ENCODE measurements at regions not wholly inside any gene's neighbourhood (a gene's known extent, or its start where the extent isn't known, plus 50 kb on each side); places are given as distances from the start of the nearest gene placed in this dataset.

DNA sequence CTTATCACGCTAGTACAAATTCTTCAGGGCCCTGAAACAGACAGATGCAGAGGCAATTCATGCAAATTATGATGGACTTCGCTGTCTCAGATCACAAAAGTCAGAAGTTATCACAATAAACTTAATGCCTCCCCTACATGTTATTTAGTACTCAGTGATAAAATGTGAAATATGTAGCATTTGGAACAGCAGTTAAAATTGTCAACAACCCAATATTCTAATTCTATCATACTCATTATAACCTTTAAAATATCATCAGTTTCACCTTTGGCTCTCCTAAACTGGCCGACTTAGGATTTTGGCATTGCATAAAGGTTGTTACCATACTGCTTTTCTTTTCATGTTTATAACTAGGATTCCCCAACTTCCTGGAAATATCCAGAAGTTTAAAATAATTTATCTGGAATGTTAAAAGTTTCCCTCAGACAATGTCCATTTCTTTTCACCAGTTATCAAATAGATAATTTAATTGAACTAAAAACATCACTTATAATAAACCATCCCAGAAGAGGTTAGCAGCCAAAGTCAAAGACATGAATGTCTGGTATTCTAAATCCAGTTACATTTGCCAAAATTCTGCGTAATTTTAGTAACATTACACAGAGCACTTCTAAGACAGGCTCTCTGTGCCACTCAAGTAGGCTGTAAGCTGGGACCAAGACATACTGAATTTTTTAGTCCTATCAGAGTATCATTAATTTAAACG is 239.8 kb downstream of the RBM43 start:
- H3K27me3 Mint-ChIP-seq: peaks cover 0 to 14% (median 9%) of the 10 kb centered on the region in 5 donors
- no peaks in the 10 kb centered on the region for H3K36me3 Mint-ChIP-seq
- Histone ChIP-seq H3K9me3 (ENCODE audit: control insufficient read depth in 2 of 3, low read length in 3 of 3) (no peaks in the 10 kb centered on the region), H3K4me1 (ENCODE audit: control insufficient read depth in 2 of 2, insufficient read depth in 2 of 2, low read length in 2 of 2) (no peaks in the 10 kb centered on the region), H3K4me3 (ENCODE audit: low read length) (no peak overlapping the region), H3K27me3 (ENCODE audit: control insufficient read depth in 2 of 2, insufficient read depth in 2 of 2, low read length in 2 of 2) (no peaks in the 10 kb centered on the region), H3K27ac (ENCODE audit: low read depth, low read length) (no peak overlapping the region), H3K36me3 (ENCODE audit: control insufficient read depth in 2 of 3, insufficient read depth in 3 of 3, low read length in 3 of 3) (no peaks in the 10 kb centered on the region)
- intact Hi-C loops (cut with micrococcal nuclease): no loop called here
- ATAC-seq (no peak), DNase-seq (no peak)
- CTCF ChIA-PET: interaction anchor here (1.7 kb wide), 1 partner anchor 30 kb away, joined by 4 read pairs; no protein-coding TSS in a partner anchor
- peaks cover 0 to 23% (median 6%) of the 10 kb centered on the region in 11 donors for H3K9me3 Mint-ChIP-seq
- H3K4me3 Mint-ChIP-seq: no peak overlapping the region
- no peaks in the 10 kb centered on the region for H3K4me1 Mint-ChIP-seq
- POLR2A ChIA-PET: no interaction called here
- no peak overlapping the region for H3K27ac Mint-ChIP-seq

DNA sequence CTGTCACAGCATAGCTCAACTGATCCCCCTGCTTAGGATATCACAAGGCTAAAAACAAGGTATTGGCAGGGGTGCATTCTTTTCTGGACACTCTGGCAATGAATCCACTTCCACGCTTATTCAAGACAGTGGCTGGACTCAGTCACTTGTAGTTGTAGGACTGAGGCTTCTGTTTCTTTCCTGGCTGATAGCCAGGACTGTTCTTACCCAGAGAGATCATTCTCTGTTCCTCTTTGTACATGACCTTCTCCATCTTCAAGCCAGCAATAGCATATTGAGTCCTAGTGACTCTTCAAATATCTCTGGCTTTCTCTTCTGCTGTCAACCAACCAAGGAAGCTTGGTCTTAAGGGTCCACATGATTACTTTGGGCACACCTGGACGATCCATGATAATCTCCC is 241.3 kb downstream of the RBM43 start:
- peaks cover 0 to 14% (median 9%) of the 10 kb centered on the region in 5 donors for H3K27me3 Mint-ChIP-seq
- no peaks in the 10 kb centered on the region for H3K36me3 Mint-ChIP-seq
- ChIA-PET CTCF (no interaction called here), POLR2A (no interaction called here)
- H3K4me3 Mint-ChIP-seq: no peak overlapping the region
- no peak overlapping the region for H3K27ac ChIP-seq (ENCODE audit: low read depth, low read length)
- no peaks in the 10 kb centered on the region for H3K4me1 ChIP-seq (ENCODE audit: control insufficient read depth in 2 of 2, insufficient read depth in 2 of 2, low read length in 2 of 2)
- no peak overlapping the region for H3K27ac Mint-ChIP-seq
- no peaks in the 10 kb centered on the region for H3K27me3 ChIP-seq (ENCODE audit: control insufficient read depth in 2 of 2, insufficient read depth in 2 of 2, low read length in 2 of 2)
- ATAC-seq (no peak), DNase-seq (no peak)
- intact Hi-C loops (cut with micrococcal nuclease): no loop called here
- no peaks in the 10 kb centered on the region for H3K36me3 ChIP-seq (ENCODE audit: control insufficient read depth in 2 of 3, insufficient read depth in 3 of 3, low read length in 3 of 3)
- no peaks in the 10 kb centered on the region for H3K9me3 ChIP-seq (ENCODE audit: control insufficient read depth in 2 of 3, low read length in 3 of 3)
- H3K9me3 Mint-ChIP-seq: peaks cover 0 to 23% (median 6%) of the 10 kb centered on the region in 11 donors
- no peak overlapping the region for H3K4me3 ChIP-seq (ENCODE audit: low read length)
- no peaks in the 10 kb centered on the region for H3K4me1 Mint-ChIP-seq

DNA sequence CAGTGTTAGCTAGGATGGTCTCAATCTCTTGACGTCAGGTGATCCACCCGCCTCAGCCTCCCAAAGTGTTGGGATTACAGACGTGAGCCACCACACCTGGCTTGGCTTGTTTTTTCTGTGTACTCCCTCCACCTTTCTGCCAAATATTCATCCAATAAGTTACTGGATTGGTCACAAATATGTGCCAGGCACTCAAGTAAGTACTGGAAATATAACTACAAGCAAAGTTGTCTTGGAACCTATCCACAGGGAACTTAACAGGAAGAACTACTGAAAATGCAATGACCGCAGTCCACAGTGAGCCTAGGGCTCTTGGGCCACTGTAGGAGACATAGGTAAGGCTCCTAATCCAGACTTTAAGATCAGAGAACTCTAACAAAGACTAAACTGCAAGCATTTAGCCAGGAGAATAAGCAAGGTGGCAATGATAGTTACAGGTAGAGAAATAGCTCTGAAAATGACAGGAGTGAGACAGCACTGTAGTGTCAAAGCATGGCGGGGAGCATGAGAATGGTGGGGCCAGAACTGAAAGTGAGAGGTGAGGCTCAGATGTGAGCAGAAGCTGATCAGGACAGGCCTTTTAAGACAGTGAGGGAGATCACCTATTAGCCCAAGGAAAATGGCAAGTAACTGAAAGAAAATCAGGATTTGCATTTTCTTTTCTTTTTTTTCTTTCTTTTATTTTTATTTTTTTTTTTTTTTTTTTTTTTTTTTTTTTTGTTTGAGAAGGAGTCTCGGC is 252.1 kb downstream of the RBM43 start:
- H3K4me1 ChIP-seq (ENCODE audit: control insufficient read depth in 2 of 2, insufficient read depth in 2 of 2, low read length in 2 of 2): no peaks in the 10 kb centered on the region
- H3K9me3 ChIP-seq (ENCODE audit: control insufficient read depth in 2 of 3, low read length in 3 of 3): no peaks in the 10 kb centered on the region
- ChIA-PET POLR2A (no interaction called here), CTCF (no interaction called here)
- peaks cover 0 to 4% (median 0%) of the 10 kb centered on the region in 5 donors for H3K27me3 Mint-ChIP-seq
- H3K9me3 Mint-ChIP-seq: peaks cover 0 to 3% (median 0%) of the 10 kb centered on the region in 11 donors
- no peaks in the 10 kb centered on the region for H3K36me3 Mint-ChIP-seq
- no peak overlapping the region for H3K27ac ChIP-seq (ENCODE audit: low read depth, low read length)
- H3K4me1 Mint-ChIP-seq: no peaks in the 10 kb centered on the region
- intact Hi-C loops (cut with micrococcal nuclease): no loop called here
- DNase-seq (no peak), ATAC-seq (no peak)
- H3K27me3 ChIP-seq (ENCODE audit: control insufficient read depth in 2 of 2, insufficient read depth in 2 of 2, low read length in 2 of 2): no peaks in the 10 kb centered on the region
- H3K4me3 Mint-ChIP-seq: no peak overlapping the region
- H3K36me3 ChIP-seq (ENCODE audit: control insufficient read depth in 2 of 3, insufficient read depth in 3 of 3, low read length in 3 of 3): no peaks in the 10 kb centered on the region
- H3K27ac Mint-ChIP-seq: no peak overlapping the region
- no peak overlapping the region for H3K4me3 ChIP-seq (ENCODE audit: low read length)

DNA sequence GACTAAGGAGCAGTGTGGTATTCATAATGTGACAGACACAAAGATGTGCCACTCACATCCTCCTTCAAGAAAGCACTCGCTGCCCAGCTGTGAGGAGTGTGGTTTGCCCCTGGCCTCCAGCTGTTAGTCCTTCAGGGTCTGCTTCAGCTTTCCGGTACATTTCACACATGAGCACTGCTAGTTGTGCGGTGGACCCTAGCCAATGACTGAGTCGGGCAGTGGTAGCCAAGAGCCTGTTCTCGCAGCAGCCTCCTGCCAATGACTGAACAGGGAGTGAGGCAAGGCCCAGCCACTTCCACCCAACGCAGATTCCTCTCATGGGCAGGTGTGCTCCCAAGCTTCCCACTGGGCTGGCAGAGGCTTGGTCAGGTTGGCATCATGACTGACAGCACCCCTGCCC is 254.3 kb downstream of the RBM43 start:
- no peaks in the 10 kb centered on the region for H3K27me3 ChIP-seq (ENCODE audit: control insufficient read depth in 2 of 2, insufficient read depth in 2 of 2, low read length in 2 of 2)
- CTCF ChIA-PET: no interaction called here

DNA sequence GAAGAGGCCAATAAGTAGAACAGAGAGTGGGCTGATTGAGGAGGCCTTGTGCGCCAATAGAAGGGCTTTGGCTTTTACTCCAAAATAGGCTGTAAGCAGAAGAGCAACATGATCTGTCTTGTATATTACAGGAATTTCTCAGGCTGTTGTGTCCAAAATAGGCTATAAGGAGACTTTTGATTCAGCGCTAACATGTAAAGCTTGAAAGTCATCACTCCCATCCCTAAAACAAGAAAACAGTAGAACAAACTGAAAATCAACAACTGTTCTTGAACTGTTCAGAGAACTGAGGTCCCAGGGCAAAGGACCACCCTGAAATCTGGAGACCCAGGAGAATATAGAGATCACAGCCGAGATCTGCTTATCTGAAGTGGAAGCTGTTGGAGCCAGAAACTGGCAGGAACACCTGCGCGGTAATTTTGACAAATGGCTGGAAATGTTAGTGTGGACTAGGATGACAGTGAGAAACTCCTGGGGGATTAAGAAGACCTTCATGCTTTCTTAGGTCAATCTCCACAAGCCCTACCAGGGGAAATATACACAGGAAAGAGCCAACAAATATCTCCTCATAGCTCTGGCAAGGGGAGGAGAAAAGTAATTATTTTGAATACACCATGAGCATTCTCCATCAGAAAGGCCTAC is 258.6 kb downstream of the RBM43 start:
- POLR2A ChIA-PET: no interaction called here
- no peaks in the 10 kb centered on the region for H3K36me3 Mint-ChIP-seq

More for the DNA sequence above, 254.3 kb downstream of the RBM43 start:
- H3K4me1 ChIP-seq (ENCODE audit: control insufficient read depth in 2 of 2, insufficient read depth in 2 of 2, low read length in 2 of 2): no peaks in the 10 kb centered on the region
- DNase-seq (no peak), ATAC-seq (no peak)
- H3K36me3 ChIP-seq (ENCODE audit: control insufficient read depth in 2 of 3, insufficient read depth in 3 of 3, low read length in 3 of 3): no peaks in the 10 kb centered on the region
- Mint-ChIP-seq H3K27ac (no peak overlapping the region), H3K27me3 (peaks cover 0 to 4% (median 0%) of the 10 kb centered on the region in 5 donors), H3K9me3 (peaks cover 0 to 3% (median 0%) of the 10 kb centered on the region in 11 donors), H3K4me3 (no peak overlapping the region), H3K36me3 (no peaks in the 10 kb centered on the region), H3K4me1 (no peaks in the 10 kb centered on the region)
- H3K4me3 ChIP-seq (ENCODE audit: low read length): no peak overlapping the region
- no peak overlapping the region for H3K27ac ChIP-seq (ENCODE audit: low read depth, low read length)
- no peaks in the 10 kb centered on the region for H3K9me3 ChIP-seq (ENCODE audit: control insufficient read depth in 2 of 3, low read length in 3 of 3)
- POLR2A ChIA-PET: no interaction called here
- intact Hi-C loops (cut with micrococcal nuclease): no loop called here

DNA sequence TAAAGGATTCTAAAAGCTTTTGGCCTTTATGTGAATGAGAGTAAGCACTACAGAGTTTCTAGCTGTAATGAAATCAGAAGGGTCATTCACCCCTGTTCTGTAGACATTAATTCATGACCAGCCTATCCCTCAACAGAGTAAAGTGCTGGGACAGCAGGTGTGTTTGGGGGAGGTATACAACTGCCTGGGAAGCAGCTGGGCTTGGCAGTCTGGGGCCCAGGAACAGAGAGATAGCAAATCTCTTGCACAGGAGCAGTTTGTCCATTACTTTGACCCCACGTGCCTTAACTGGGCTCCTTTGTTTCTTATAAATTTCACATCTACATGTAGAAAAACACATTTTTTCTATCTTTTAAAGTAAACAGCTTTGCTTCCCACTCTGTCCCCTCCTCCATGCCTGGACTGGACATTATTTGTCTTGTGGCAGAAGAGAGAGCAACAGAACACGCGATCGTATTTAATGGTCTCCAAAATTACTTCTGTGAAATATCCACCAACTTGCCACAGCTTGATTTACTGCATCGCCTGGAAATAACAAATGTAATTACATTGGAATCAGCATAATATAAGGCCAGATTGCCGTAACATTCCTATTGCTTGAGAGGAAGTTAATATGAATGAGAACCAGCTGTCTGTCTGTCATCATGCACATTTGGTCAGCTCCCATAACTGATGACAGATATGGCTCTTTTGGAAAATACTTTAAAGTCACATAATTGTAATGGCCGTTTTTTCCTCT is 263.8 kb downstream of the RBM43 start:
- no peak overlapping the region for H3K4me3 ChIP-seq (ENCODE audit: low read length)
- no peaks in the 10 kb centered on the region for H3K9me3 ChIP-seq (ENCODE audit: control insufficient read depth in 2 of 3, low read length in 3 of 3)
- Mint-ChIP-seq H3K4me3 (no peak overlapping the region), H3K27me3 (peaks cover 0 to 7% (median 4%) of the 10 kb centered on the region in 5 donors), H3K4me1 (no peaks in the 10 kb centered on the region), H3K9me3 (peaks cover 0 to 5% (median 0%) of the 10 kb centered on the region in 11 donors), H3K27ac (no peak overlapping the region), H3K36me3 (no peaks in the 10 kb centered on the region)
- ChIA-PET POLR2A (no interaction called here), CTCF (no interaction called here)
- no peak for ATAC-seq
- no peaks in the 10 kb centered on the region for H3K4me1 ChIP-seq (ENCODE audit: control insufficient read depth in 2 of 2, insufficient read depth in 2 of 2, low read length in 2 of 2)
- no peak for DNase-seq
- H3K27me3 ChIP-seq (ENCODE audit: control insufficient read depth in 2 of 2, insufficient read depth in 2 of 2, low read length in 2 of 2): no peaks in the 10 kb centered on the region
- intact Hi-C loops (cut with micrococcal nuclease): loop anchor here in 1 of 2 donors (10.0 kb wide), 1 partner anchor 1243 kb away; no protein-coding TSS in a partner anchor
- H3K36me3 ChIP-seq (ENCODE audit: control insufficient read depth in 2 of 3, insufficient read depth in 3 of 3, low read length in 3 of 3): no peaks in the 10 kb centered on the region
- H3K27ac ChIP-seq (ENCODE audit: low read depth, low read length): no peak overlapping the region

More for the DNA sequence above, 258.6 kb downstream of the RBM43 start:
- Histone ChIP-seq H3K27ac (ENCODE audit: low read depth, low read length) (no peak overlapping the region), H3K36me3 (ENCODE audit: control insufficient read depth in 2 of 3, insufficient read depth in 3 of 3, low read length in 3 of 3) (no peaks in the 10 kb centered on the region), H3K4me3 (ENCODE audit: low read length) (no peak overlapping the region), H3K27me3 (ENCODE audit: control insufficient read depth in 2 of 2, insufficient read depth in 2 of 2, low read length in 2 of 2) (no peaks in the 10 kb centered on the region), H3K4me1 (ENCODE audit: control insufficient read depth in 2 of 2, insufficient read depth in 2 of 2, low read length in 2 of 2) (no peaks in the 10 kb centered on the region), H3K9me3 (ENCODE audit: control insufficient read depth in 2 of 3, low read length in 3 of 3) (no peaks in the 10 kb centered on the region)
- intact Hi-C loops (cut with micrococcal nuclease): no loop called here
- no peaks in the 10 kb centered on the region for H3K4me1 Mint-ChIP-seq
- H3K4me3 Mint-ChIP-seq: no peak overlapping the region
- ATAC-seq: no peak
- no peak for DNase-seq
- no peak overlapping the region for H3K27ac Mint-ChIP-seq
- peaks cover 0 to 4% (median 0%) of the 10 kb centered on the region in 5 donors for H3K27me3 Mint-ChIP-seq
- CTCF ChIA-PET: no interaction called here
- H3K9me3 Mint-ChIP-seq: no peaks in the 10 kb centered on the region

Data from naive thymus-derived CD4-positive, alpha-beta T cell (primary cell).